Colonic mucosa (tissue), 4 donors: ENCODE measurements at regions not wholly inside any gene's neighbourhood (a gene's known extent, or its start where the extent isn't known, plus 50 kb on each side); places are given as distances from the start of the nearest gene placed in this dataset.

Source experiments
- DNase-seq: peaks from one replicate; pipeline ENCODE4 v3.0.0-alpha.2; 2020
- H3K27ac ChIP-seq: fragments of 200-600 bp; one replicate; pipeline ENCODE4 v1.8.0; 2021
- H3K27me3 ChIP-seq: fragments of 200-600 bp; one replicate; pipeline ENCODE4 v1.8.0; 2021
- H3K36me3 ChIP-seq: fragments of 200-600 bp; one replicate; pipeline ENCODE4 v1.8.0; 2021
- H3K4me1 ChIP-seq: fragments of 200-600 bp; one replicate; pipeline ENCODE4 v1.8.0; 2021; ENCODE audit warnings: mild to moderate bottlenecking
- H3K4me3 ChIP-seq: fragments of 200-600 bp; one replicate; pipeline ENCODE4 v1.8.0; 2021
- H3K9ac ChIP-seq, 2 donors: one replicate each; pipeline ENCODE4 v1.7.0; 2013; ENCODE audit warnings: control low read depth in 2 of 2, low read depth in 2 of 2, low read length in 2 of 2
- H3K9me3 ChIP-seq: fragments of 200-600 bp; one replicate; pipeline ENCODE4 v1.8.0; 2021
- CTCF ChIP-seq: fragments of 200-600 bp; IDR thresholded peaks from one replicate; pipeline ENCODE4 v1.8.0; 2022; ENCODE audit warnings: antibody characterized with exemption, mild to moderate bottlenecking
- intact Hi-C: fragments of 100-400 bp; cut with DNase I; formaldehyde crosslinking; loops from one replicate; pipeline ENCODE4 v1.14.1; 2022
- donor health status: healthy.
- donor health status: DM: no; HTN: no; CAD: no.
- donor health status: DM: no; HTN: no; CAD: no.

GRCh38 chr9:111120526-111120925, 82.3 kb upstream of the LPAR1 start:
- Histone ChIP-seq H3K36me3 (no peaks in the 10 kb centered on the region), H3K4me3 (no peak overlapping the region), H3K4me1 (no peaks in the 10 kb centered on the region), H3K9ac (no peak overlapping the region), H3K27me3 (no peaks in the 10 kb centered on the region), H3K9me3 (no peaks in the 10 kb centered on the region), H3K27ac (no peak overlapping the region)
- no peak for TF ChIP-seq CTCF
- DNase-seq, result no peak
- intact Hi-C loops, result no loop called here

- no peak for DNase-seq
- H3K4me3 ChIP-seq, result no peak overlapping the region
- no peak overlapping the region for H3K9ac ChIP-seq
- no peaks in the 10 kb centered on the region for H3K4me1 ChIP-seq
- H3K36me3 ChIP-seq, result no peaks in the 10 kb centered on the region
- H3K9me3 ChIP-seq, result no peaks in the 10 kb centered on the region
- intact Hi-C loops, result no loop called here
- TF ChIP-seq CTCF, result no peak
- H3K27me3 ChIP-seq, result no peaks in the 10 kb centered on the region
- H3K27ac ChIP-seq, result no peak overlapping the region
These were observed 80.1 kb upstream of the LPAR1 start for GRCh38 chr9:111118256-111118948.

GRCh38 chr9:111114486-111114885, 76.2 kb upstream of the LPAR1 start:
- Histone ChIP-seq H3K4me1 (no peaks in the 10 kb centered on the region), H3K9ac (no peak overlapping the region), H3K4me3 (no peak overlapping the region), H3K27me3 (no peaks in the 10 kb centered on the region), H3K9me3 (no peaks in the 10 kb centered on the region), H3K27ac (no peak overlapping the region), H3K36me3 (no peaks in the 10 kb centered on the region)
- no peak for TF ChIP-seq CTCF
- intact Hi-C loops, result no loop called here
- DNase-seq, result no peak

- no peak for DNase-seq
- H3K27me3 ChIP-seq, result no peaks in the 10 kb centered on the region
- H3K4me1 ChIP-seq, result no peaks in the 10 kb centered on the region
- H3K9ac ChIP-seq, result no peak overlapping the region
- no peak for TF ChIP-seq CTCF
- no peaks in the 10 kb centered on the region for H3K9me3 ChIP-seq
- no peak overlapping the region for H3K4me3 ChIP-seq
- intact Hi-C loops, result no loop called here
- H3K36me3 ChIP-seq, result no peaks in the 10 kb centered on the region
- H3K27ac ChIP-seq, result no peak overlapping the region
These were observed 75.4 kb upstream of the LPAR1 start for GRCh38 chr9:111113712-111114111.

GRCh38 chr9:111110805-111111204, 72.5 kb upstream of the LPAR1 start:
- TF ChIP-seq CTCF, result no peak
- Histone ChIP-seq H3K9me3 (no peaks in the 10 kb centered on the region), H3K27ac (no peak overlapping the region), H3K4me1 (no peaks in the 10 kb centered on the region), H3K27me3 (no peaks in the 10 kb centered on the region), H3K36me3 (no peaks in the 10 kb centered on the region), H3K9ac (no peak overlapping the region), H3K4me3 (no peak overlapping the region)
- DNase-seq, result no peak
- intact Hi-C loops, result no loop called here
